Fibroblast of mammary gland (primary cell): ENCODE measurements at regions not wholly inside any gene's neighbourhood (a gene's known extent, or its start where the extent isn't known, plus 50 kb on each side); places are given as distances from the start of the nearest gene placed in this dataset.
A peak's percentile ranks its signal among the peaks of the same experiment; 100 is the strongest.

Source experiments
- DNase-seq: peaks from one replicate; pipeline ENCODE4 v3.0.0-alpha.2; 2010; ENCODE audit warnings: low read depth
- H3K4me3 ChIP-seq: 2 replicates; pipeline ENCODE4 v1.5.1; 2011; ENCODE audit warnings: low read depth, mild to moderate bottlenecking, low read length, moderate library complexity; ENCODE audit not compliant: control insufficient read depth
- CTCF ChIP-seq: conservative IDR thresholded peaks from 2 replicates; pipeline ENCODE4 v1.5.1; 2011; ENCODE audit warnings: low read depth, low read length, inconsistent platforms; ENCODE audit not compliant: control insufficient read depth, insufficient read depth

- H3K4me3 ChIP-seq: no peak overlapping the region
- no peak for TF ChIP-seq CTCF
- DNase-seq: no peak
Observed at GRCh38 chr2:195562570-195563566, 94.2 kb upstream of the SLC39A10 start.

GRCh38 chr2:195561116-195561921 lies 95.7 kb upstream of the SLC39A10 start:
- no peak overlapping the region for H3K4me3 ChIP-seq
- peak; percentile 83 for DNase-seq
- no peak for TF ChIP-seq CTCF

GRCh38 chr2:195560209-195560895 lies 96.7 kb upstream of the SLC39A10 start:
- no peak for DNase-seq
- TF ChIP-seq CTCF: no peak
- no peak overlapping the region for H3K4me3 ChIP-seq

- DNase-seq: peak; percentile 87
- no peak overlapping the region for H3K4me3 ChIP-seq
- TF ChIP-seq CTCF: no peak
Observed at GRCh38 chr2:195559431-195559914, 97.6 kb upstream of the SLC39A10 start.

- no peak for TF ChIP-seq CTCF
- no peak for DNase-seq
Observed at GRCh38 chr2:195555971-195556370, 101.1 kb upstream of the SLC39A10 start.

GRCh38 chr2:195552581-195552980 lies 104.4 kb upstream of the SLC39A10 start:
- no peak for DNase-seq
- TF ChIP-seq CTCF: no peak
- no peak overlapping the region for H3K4me3 ChIP-seq

More at GRCh38 chr2:195555971-195556370, 101.1 kb upstream of the SLC39A10 start:
- H3K4me3 ChIP-seq: no peak overlapping the region
